C1 segment of cervical spinal cord (tissue), 14 donors: ENCODE measurements at regions not wholly inside any gene's neighbourhood (a gene's known extent, or its start where the extent isn't known, plus 50 kb on each side); places are given as distances from the start of the nearest gene placed in this dataset.
"Not testable (repeated sequence)": the region's sequence is repeated elsewhere in the genome, so short reads cannot be mapped to it uniquely, and the experiment has no call there.

ENCODE experiments used
- DNase-seq, 14 donors: peaks; one replicate each; lab custom pipeline; 2025; lab: John Stamatoyannopoulos, UW

GRCh38 chr1:168490306-168490705, 53.5 kb downstream of the XCL2 start:
- DNase-seq = no peak

DNA sequence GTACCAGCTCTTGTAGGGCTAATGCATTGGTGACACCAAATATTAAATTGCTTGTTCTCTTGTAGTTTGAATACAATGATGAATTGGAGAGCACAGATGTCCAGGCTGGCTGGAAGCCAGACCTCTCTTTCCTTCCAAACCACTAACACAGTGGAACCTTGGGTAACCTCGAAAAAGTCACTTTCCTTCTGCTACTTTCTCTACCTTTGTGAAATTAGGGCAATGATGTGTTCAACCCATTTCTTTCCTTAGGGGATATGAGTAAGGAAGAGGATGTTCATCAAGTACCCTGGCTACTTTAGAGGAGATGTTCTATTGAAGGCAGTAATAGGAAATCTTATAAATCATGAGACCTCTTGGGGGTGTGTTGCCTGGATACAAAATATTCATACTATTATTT, 55.7 kb downstream of the XCL2 start:
- peak in 1 of 14 donors; percentile 74 for DNase-seq

- DNase-seq = not testable (repeated sequence)
Measured at GRCh38 chr1:168486820-168487219, 57.0 kb downstream of the XCL2 start.

DNA sequence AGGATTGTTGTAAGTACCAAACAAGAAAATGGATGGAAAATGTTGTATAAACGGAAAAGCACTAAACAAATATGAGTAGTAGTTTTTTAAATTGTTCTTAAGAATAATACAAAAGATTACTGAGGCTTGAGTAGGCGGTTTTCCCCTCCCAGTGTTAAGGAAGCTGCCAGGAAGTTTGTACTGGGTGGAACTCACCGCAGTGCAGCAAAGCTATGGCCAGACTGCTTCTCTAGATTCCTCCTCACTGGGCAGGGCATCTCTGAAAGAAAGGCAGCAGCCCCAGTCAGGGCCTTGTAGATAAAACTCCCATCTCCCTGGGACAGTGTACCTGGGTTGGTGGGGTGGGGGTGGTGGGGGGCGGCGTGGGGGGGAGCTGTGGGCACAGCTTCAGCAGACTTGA, 58.7 kb downstream of the XCL2 start:
- DNase-seq = no peak

GRCh38 chr1:168484083-168484482, 59.7 kb downstream of the XCL2 start:
- no peak for DNase-seq

- DNase-seq = no peak
Measured at GRCh38 chr1:168483539-168483938, 60.3 kb downstream of the XCL2 start.

GRCh38 chr1:168482106-168482505, 61.7 kb downstream of the XCL2 start:
- DNase-seq = no peak

DNA sequence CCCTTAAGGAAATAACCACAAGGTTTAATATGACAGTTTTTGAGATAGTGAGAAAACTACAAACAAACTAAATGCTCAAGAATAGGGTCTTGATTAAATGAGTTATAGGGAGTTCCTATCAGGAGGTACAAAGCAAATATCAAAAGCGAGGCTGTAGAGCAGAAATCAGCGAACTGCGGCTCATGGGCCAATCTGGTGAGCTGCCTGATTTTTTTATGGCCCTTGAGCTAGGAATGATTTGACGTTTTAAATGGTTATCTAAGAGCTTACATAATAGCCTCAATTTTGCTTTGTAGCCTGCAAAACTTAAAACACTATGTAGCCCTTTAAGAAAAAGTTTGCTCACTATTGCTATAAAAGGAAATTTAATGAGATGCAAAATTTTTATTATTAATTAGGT, 62.2 kb downstream of the XCL2 start:
- no peak for DNase-seq

- DNase-seq = no peak
Measured at GRCh38 chr1:168480997-168481396, 62.8 kb downstream of the XCL2 start.

DNA sequence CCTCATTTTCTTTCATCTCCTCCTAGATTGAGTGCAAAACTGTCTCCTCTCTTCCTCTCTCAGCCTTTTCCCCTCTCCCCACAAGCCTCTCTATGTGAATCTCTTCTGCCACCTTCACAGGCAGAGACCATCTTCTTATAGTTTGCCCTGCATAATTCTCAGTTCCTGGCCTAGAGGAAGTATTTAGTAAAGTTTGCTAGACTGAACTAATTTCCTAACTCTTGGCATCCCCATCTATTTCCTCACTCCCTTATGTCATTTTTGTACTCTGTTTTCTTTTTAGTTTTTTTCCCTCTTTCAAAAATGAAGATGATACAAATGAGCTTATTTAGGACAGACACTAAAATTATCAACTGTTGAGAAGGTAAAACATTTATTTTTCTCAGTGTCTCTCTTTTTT, 66.0 kb downstream of the XCL2 start:
- DNase-seq = no peak

DNA sequence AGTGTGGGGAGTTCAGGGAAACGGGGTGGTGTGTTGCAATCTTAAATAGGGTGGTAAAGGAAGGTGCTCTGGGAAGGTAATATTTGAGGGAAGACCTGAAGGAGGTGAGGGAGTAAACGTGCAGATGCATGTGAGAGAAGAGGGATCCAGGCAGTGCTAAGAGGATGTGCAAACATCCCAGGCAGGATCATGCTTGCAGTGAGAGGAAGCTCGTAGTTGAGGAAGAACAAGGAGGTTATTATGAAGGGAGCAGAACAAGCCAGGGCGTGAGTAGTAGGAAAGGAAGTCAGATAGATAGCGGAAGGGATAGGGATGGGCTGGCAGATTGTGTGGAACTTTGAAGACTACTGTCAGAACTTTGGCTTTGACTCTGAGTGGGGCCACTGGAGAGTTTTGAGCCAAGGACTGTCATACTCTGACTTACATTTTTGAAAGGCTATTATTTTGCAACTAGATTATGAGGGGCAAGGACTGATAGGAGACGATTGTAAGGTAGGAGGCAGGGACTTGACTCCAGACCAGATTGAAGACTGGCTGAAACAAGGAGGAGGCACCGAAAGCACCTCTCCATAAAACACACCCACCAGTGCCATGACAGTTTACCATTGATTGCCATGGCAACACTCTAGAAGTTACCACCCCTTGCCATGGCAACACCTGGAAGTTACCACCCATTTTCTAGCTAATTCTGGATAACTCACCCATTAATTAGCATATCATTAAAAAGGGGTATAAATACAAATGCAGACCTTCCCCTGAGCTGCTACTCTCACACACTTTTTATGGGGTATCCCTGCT, 67.0 kb downstream of the XCL2 start:
- no peak for DNase-seq

DNA sequence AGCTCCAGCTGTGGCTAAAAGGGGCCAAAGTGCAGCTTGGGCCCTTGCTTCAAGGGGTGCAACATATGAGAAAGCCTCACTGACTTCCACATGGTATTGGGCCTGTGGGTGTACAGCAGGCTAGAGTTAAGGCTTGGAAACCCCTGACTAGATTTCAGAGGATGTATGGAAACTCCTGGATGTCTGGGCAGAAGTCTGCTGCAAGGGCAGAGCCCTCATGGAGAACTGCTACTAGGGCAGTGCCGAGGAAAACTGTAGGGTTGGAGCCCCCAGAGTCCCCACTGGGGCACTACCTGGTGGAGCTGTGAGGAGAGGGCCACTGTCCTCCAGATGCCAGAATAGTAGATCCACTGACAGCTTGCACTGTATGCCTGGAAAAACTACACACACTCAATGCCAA, 69.5 kb downstream of the XCL2 start:
- no peak for DNase-seq

GRCh38 chr1:168473126-168473525, 70.7 kb downstream of the XCL2 start:
- no peak for DNase-seq

DNA sequence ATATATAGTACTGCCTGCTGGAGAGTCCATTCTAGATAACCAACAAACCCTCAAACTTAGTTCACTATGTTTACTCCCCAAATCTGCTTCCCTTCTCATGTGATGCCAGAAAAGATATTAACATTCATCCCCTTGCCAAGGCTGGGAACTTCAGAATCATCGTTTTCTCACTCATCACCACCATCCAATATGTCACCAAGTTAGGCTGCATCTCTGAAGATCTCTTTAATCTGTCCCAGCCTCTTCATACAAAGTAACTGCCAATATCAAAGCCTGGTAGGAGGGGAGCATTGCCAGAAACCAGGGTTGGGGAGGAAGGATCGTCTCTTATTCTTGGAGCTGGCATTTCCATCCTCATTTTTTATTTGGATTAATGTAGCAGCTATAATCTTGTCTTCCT, 71.6 kb downstream of the XCL2 start:
- DNase-seq = no peak

GRCh38 chr1:168470901-168471431, 72.8 kb downstream of the XCL2 start:
- no peak for DNase-seq

GRCh38 chr1:168469690-168470089, 74.1 kb downstream of the XCL2 start:
- DNase-seq = no peak

DNA sequence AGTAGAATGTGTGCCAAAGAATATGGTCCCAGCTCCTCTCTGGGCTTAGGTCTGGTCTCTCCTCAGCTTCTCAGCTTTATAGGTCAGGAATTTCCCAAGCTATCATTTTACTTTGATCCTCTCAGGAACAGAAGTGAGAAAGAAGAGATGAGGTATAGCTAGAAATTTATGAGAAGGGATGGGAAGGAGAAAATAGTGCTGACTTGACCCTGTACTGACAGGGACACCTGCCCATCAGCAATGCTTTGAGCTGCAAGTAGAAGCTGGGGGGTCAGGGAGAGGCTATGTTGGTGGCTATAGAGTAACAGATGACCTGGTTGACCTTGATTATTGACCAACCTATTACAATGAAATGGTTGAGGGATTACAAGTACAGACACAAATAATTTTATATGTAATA, 75.0 kb downstream of the XCL2 start:
- no peak for DNase-seq

DNA sequence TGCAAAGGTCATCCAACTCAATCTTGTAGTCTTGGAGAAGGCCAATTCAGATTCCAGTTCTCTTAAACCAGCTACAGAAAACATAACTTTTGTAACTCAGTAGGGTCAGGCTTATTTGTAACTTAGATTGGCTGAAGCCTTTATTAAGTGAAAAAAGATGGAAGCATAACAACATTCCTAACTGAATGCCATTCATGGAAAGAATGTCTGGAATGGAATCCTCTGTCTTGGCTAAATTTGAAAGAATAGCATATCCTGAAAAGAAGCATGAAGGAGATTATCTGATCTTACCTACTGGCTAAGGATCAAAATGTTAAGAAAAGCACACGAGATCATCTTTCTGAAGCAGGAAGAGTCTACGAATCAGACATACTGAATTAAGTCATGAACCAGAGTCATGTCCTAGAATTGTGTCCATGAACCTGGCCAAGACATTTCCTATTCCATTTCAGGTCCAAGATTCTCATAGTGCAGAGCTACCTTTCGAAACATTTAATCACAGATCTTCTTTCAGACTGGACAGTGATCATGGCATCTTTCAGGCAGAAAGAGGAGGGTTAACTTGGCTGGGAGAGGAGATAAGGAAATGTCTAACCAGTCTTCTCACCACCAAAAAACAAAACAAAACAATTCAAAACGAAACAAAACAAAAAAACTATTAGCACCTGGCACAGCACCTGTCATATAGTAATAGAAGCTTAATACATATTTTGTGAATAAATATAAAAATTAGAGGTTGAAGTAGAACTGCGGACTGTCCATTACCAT, 75.6 kb downstream of the XCL2 start:
- no peak for DNase-seq

DNA sequence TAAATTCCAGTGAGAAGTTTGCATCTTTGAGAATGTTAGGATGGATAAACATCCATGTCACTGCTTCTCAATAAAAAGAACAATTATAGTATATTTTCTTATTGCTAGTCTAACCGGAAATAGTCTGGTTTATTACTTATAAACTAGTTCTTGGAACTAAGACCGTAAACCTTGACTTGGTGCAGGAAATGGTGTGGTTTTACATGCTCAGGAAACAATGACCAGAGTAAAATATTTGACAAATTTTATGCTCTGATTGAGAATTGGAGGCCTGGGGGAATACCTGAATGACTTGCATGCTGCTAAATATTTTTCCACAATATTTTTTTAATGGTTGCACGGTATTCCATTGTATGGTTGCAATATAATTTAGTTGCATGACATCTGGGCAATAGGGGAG, 76.3 kb downstream of the XCL2 start:
- DNase-seq = no peak

DNA sequence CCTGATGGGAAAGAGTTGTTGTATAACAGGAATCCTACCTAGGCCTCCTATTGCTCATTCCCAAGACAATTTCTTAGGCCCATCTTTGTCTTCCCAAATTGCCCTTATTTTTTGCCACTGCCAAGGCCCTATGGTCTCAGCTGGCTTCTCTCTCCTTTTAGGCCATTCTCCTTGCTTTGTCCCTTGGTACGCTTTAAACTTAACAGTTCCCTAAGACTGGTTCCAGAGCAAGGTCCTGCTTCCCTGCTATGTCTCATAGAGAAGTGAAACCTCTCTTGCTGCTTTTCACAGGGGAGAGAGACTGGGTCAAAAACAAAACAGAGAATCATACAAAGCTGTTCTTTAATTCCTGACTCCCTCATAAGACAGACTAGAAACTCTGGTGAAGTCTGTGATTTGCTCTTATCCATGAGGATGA, 77.1 kb downstream of the XCL2 start:
- DNase-seq = no peak

DNA sequence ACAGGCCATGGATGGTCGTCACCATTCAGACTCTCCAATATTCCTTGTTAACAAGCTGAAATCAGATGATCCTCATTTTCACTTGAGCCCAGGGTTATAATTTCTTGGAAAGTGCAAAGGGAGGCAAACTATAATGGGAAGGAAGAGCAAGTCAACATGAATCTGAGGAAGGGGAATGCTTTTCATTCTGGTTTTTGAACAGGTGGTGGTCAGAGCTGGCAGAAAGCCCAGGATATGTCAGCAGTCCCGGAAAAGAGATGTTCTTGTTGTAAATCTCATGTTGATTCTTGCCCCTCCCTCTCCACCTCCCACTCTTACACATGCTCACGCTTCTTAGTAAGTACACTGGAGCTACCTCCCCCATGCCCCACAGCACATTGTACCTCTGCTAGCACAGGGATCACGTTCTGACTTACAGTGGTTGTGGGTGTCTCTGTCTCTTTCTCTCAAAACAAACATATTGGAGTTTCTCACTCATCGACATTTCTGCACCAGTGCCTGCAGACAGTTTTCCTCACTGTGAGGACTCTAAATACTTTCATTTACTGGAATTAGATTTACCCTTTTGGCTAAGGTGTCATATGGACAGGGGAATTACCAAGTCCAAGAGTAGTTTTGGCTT, 77.6 kb downstream of the XCL2 start:
- DNase-seq = no peak

GRCh38 chr1:168461108-168461507, 82.7 kb downstream of the XCL2 start:
- DNase-seq = not testable (repeated sequence)
